ENCODE measurements at regions not wholly inside any gene's neighbourhood (a gene's known extent, or its start where the extent isn't known, plus 50 kb on each side); places are given as distances from the start of the nearest gene placed in this dataset.

GRCh38 chr6:14226051-14226660 lies 108.6 kb downstream of the CD83 start:
- TF ChIP-seq REST (IDR thresholded peaks at IDR 0.05; ENCODE audit: unreplicated experiment) (no peak), EZH2phosphoT487 (IDR thresholded peaks at IDR 0.05; ENCODE audit: unreplicated experiment) (no peak), POLR2AphosphoS5 (IDR thresholded peaks at IDR 0.05; ENCODE audit: low read depth) (no peak), JUNB (IDR thresholded peaks at IDR 0.05; ENCODE audit: unreplicated experiment) (no peak), CREB1 (CRISPR knock-in tag; IDR thresholded peaks at IDR 0.05; ENCODE audit: low read depth) (no peak), CTCF (conservative IDR thresholded peaks at IDR 0.05; ENCODE audit: low read depth in 2 of 2) (no peak), ZNF462 (CRISPR knock-in tag; IDR thresholded peaks at IDR 0.05) (no peak), EZH2 (IDR thresholded peaks at IDR 0.05; ENCODE audit: low read depth, unreplicated experiment) (no peak), ETS1 (IDR thresholded peaks at IDR 0.05) (no peak), NANOG (IDR thresholded peaks at IDR 0.05; ENCODE audit: borderline replicate concordance) (no peak), ZNF114 (CRISPR knock-in tag; IDR thresholded peaks at IDR 0.05) (no peak), ZNF331 (CRISPR knock-in tag; IDR thresholded peaks at IDR 0.05; ENCODE audit: low read depth) (no peak), STAT1 (IDR thresholded peaks at IDR 0.05; ENCODE audit: unreplicated experiment) (no peak)
- Histone ChIP-seq H3K4me1 (ENCODE audit: insufficient read depth) (no peaks in the 10 kb centered on the region), H3K36me3 (ENCODE audit: insufficient read depth) (no peaks in the 10 kb centered on the region), H3K9me2 (ENCODE audit: insufficient read depth) (0 out of 2 replicates have a peak, but pooled peaks cover 7% of the 10 kb centered on the region), H4K20me1 (replicated peaks; ENCODE audit: insufficient read depth) (no peaks in the 10 kb centered on the region), H3K27me3 (ENCODE audit: insufficient read depth) (no peaks in the 10 kb centered on the region), H2AFZ (no peak overlapping the region), H3K27ac (ENCODE audit: low read depth) (no peak overlapping the region), H3K79me2 (replicated peaks; ENCODE audit: insufficient read depth) (no peaks in the 10 kb centered on the region), H3K4me3 (no peak overlapping the region), H3F3A (replicated peaks; ENCODE audit: low read depth) (no peaks in the 10 kb centered on the region), H3K4me2 (no peak overlapping the region)
- no peak for ATAC-seq
- no peak for DNase-seq (ENCODE audit: low spot score)
- Mint-ChIP-seq H3K9me3 (peaks cover 12% of the 10 kb centered on the region; the same call in 2 of the 3 replicates), H3K4me3 (no peak overlapping the region), H3K4me1 (no peaks in the 10 kb centered on the region), H3K27me3 (ENCODE audit: insufficient read depth, low read depth, poor library complexity) (no peaks in the 10 kb centered on the region), H3K27ac (no peak overlapping the region), H3K36me3 (ENCODE audit: low read depth) (0 out of 3 replicates have a peak, but pooled peaks cover 4% of the 10 kb centered on the region)
